Upper lobe of left lung (tissue), 6 donors: ENCODE measurements at regions not wholly inside any gene's neighbourhood (a gene's known extent, or its start where the extent isn't known, plus 50 kb on each side); places are given as distances from the start of the nearest gene placed in this dataset.

Experiments
- ATAC-seq, 2 donors: fragments of 200-7000 bp; cut with Tn5 transposase; one replicate each; pipeline ENCODE4 v1.9.1; 2022; ENCODE audit warnings: mild to moderate bottlenecking in 2 of 2, moderate library complexity in 2 of 2; ENCODE audit not compliant: low FRiP score in 2 of 2
- DNase-seq, 2 donors: peaks; one replicate each; pipeline ENCODE4 v3.0.0-alpha.2; 2019 to 2020
- H3K27ac ChIP-seq, 4 donors: fragments of 200-600 bp; sonication (generic); one replicate each; pipeline ENCODE4 v1.5.1; 2016 to 2019
- H3K27me3 ChIP-seq, 4 donors: fragments of 200-600 bp; sonication (generic); one replicate each; pipeline ENCODE4 v1.5.1; 2017 to 2019
- H3K36me3 ChIP-seq, 4 donors: fragments of 200-600 bp; sonication (generic); one replicate each; pipeline ENCODE4 v1.5.1; 2016 to 2019
- H3K4me1 ChIP-seq, 4 donors: fragments of 200-600 bp; sonication (generic); one replicate each; pipeline ENCODE4 v1.5.1; 2018 to 2019
- H3K4me3 ChIP-seq, 4 donors: fragments of 200-600 bp; sonication (generic); one replicate each; pipeline ENCODE4 v1.5.1; 2017 to 2019; ENCODE audit warnings: mild to moderate bottlenecking in 2 of 4, moderate library complexity in 1 of 4
- H3K9me3 ChIP-seq, 4 donors: fragments of 200-600 bp; sonication (generic); one replicate each; pipeline ENCODE4 v1.5.1; 2018 to 2019
- CTCF ChIP-seq, 6 experiments: fragments of 450-650 bp in 4 of 6; fragments of 200-600 bp in 2 of 6; sonication (generic) in 2 of 6; IDR thresholded peaks; one replicate each; pipeline ENCODE4 v1.5.1; 2016 to 2019; ENCODE audit warnings: antibody characterized with exemption in 6 of 6
- EP300 ChIP-seq, 4 donors: sonication (generic); formaldehyde crosslinking; IDR thresholded peaks; one replicate each; pipeline ENCODE4 v1.5.1; 2017; ENCODE audit warnings: antibody characterized with exemption in 4 of 4, control low read depth in 2 of 4
- POLR2A ChIP-seq, 4 donors: fragments of 450-650 bp; IDR thresholded peaks; one replicate each; pipeline ENCODE4 v1.5.1; 2016 to 2017; ENCODE audit warnings: antibody characterized with exemption in 4 of 4, mild to moderate bottlenecking in 2 of 4
- POLR2AphosphoS5 ChIP-seq, 2 donors: sonication (generic); formaldehyde crosslinking; IDR thresholded peaks; one replicate each; pipeline ENCODE4 v1.5.1; 2017; ENCODE audit warnings: antibody characterized with exemption in 2 of 2
- WGBS, 2 donors: methylation state at CpG; one replicate each; pipeline ENCODE4 v1.1.5; 2017 to 2018; 5-methylcytosine and 5-hydroxymethylcytosine counted together
- donor health status: DM: no; HTN: no; CAD: no; lungs with moderate emphysema.
- donor health status: DM: no; HTN: yes; CAD: no; lungs with severe emphysema.

- H3K27me3 ChIP-seq, result no peaks in the 10 kb centered on the region
- H3K9me3 ChIP-seq, result no peaks in the 10 kb centered on the region
- H3K36me3 ChIP-seq, result no peaks in the 10 kb centered on the region
- ATAC-seq (no peak), DNase-seq (peak in 1 of 2 donors; percentile 18)
- WGBS, 2 donors, result 83 to 89% methylated on average over 15 to 20 of the region's 21 CpGs
- H3K4me1 ChIP-seq, result peaks cover 4 to 11% (median 8%) of the 10 kb centered on the region in 4 donors
- H3K27ac ChIP-seq, result peak overlapping the region in 1 of 4 donors; percentile 74
- TF ChIP-seq POLR2A (IDR thresholded peaks at IDR 0.05), result no peak
- no peak for TF ChIP-seq POLR2AphosphoS5 (IDR thresholded peaks at IDR 0.05)
- TF ChIP-seq CTCF (IDR thresholded peaks at IDR 0.05), result no peak
- no peak for TF ChIP-seq EP300 (IDR thresholded peaks at IDR 0.05)
- no peak overlapping the region for H3K4me3 ChIP-seq
These were observed 129.5 kb downstream of the OAT start for GRCh38 chr10:124288928-124289850.

GRCh38 chr10:124288486-124288885 is 130.2 kb downstream of the OAT start:
- H3K4me1 ChIP-seq, result peaks cover 4 to 11% (median 8%) of the 10 kb centered on the region in 4 donors
- no peak for TF ChIP-seq POLR2AphosphoS5 (IDR thresholded peaks at IDR 0.05)
- TF ChIP-seq POLR2A (IDR thresholded peaks at IDR 0.05), result no peak
- TF ChIP-seq CTCF (IDR thresholded peaks at IDR 0.05), result no peak
- TF ChIP-seq EP300 (IDR thresholded peaks at IDR 0.05), result no peak
- no peak for ATAC-seq

GRCh38 chr10:124287791-124288190 is 130.9 kb downstream of the OAT start:
- ATAC-seq (no peak), DNase-seq (peak in 1 of 2 donors; percentile 9)
- no peak for TF ChIP-seq POLR2A (IDR thresholded peaks at IDR 0.05)
- TF ChIP-seq EP300 (IDR thresholded peaks at IDR 0.05), result no peak
- TF ChIP-seq POLR2AphosphoS5 (IDR thresholded peaks at IDR 0.05), result no peak
- Histone ChIP-seq H3K27me3 (no peaks in the 10 kb centered on the region), H3K36me3 (no peaks in the 10 kb centered on the region), H3K9me3 (no peaks in the 10 kb centered on the region), H3K4me1 (peaks cover 4 to 11% (median 8%) of the 10 kb centered on the region in 4 donors), H3K4me3 (no peak overlapping the region), H3K27ac (no peak overlapping the region)
- WGBS, 2 donors, result 85 to 86% methylated on average over 7 to 9 of the region's 9 CpGs

More at GRCh38 chr10:124288486-124288885, 130.2 kb downstream of the OAT start:
- Histone ChIP-seq H3K9me3 (no peaks in the 10 kb centered on the region), H3K4me3 (no peak overlapping the region), H3K27me3 (no peaks in the 10 kb centered on the region), H3K36me3 (no peaks in the 10 kb centered on the region), H3K27ac (no peak overlapping the region)
- no peak for DNase-seq
- 91 to 94% methylated on average over 8 of the region's 8 CpGs for WGBS, 2 donors

GRCh38 chr10:124287071-124287685 is 131.5 kb downstream of the OAT start:
- DNase-seq (peak in 1 of 2 donors; percentile 12), ATAC-seq (no peak)
- 90 to 91% methylated on average over 10 of the region's 10 CpGs for WGBS, 2 donors
- no peak for TF ChIP-seq EP300 (IDR thresholded peaks at IDR 0.05)
- TF ChIP-seq CTCF (IDR thresholded peaks at IDR 0.05), result no peak
- no peak for TF ChIP-seq POLR2A (IDR thresholded peaks at IDR 0.05)
- TF ChIP-seq POLR2AphosphoS5 (IDR thresholded peaks at IDR 0.05), result no peak
- Histone ChIP-seq H3K27me3 (no peaks in the 10 kb centered on the region), H3K36me3 (no peaks in the 10 kb centered on the region), H3K9me3 (no peaks in the 10 kb centered on the region), H3K4me3 (no peak overlapping the region), H3K27ac (no peak overlapping the region), H3K4me1 (peaks cover 4 to 11% (median 8%) of the 10 kb centered on the region in 4 donors)

GRCh38 chr10:124286621-124287020 is 132.1 kb downstream of the OAT start:
- Histone ChIP-seq H3K9me3 (no peaks in the 10 kb centered on the region), H3K4me3 (no peak overlapping the region), H3K27ac (no peak overlapping the region), H3K27me3 (no peaks in the 10 kb centered on the region), H3K4me1 (peaks cover 4 to 11% (median 8%) of the 10 kb centered on the region in 4 donors), H3K36me3 (no peaks in the 10 kb centered on the region)
- TF ChIP-seq EP300 (IDR thresholded peaks at IDR 0.05) (no peak), POLR2AphosphoS5 (IDR thresholded peaks at IDR 0.05) (no peak), CTCF (IDR thresholded peaks at IDR 0.05) (no peak), POLR2A (IDR thresholded peaks at IDR 0.05) (no peak)
- ATAC-seq (no peak), DNase-seq (peak in 1 of 2 donors; percentile 2)
- WGBS, 2 donors, result 81 to 85% methylated on average over 1 of the region's 1 CpG
